Adrenal gland (tissue), 5 donors: ENCODE measurements at regions not wholly inside any gene's neighbourhood (a gene's known extent, or its start where the extent isn't known, plus 50 kb on each side); places are given as distances from the start of the nearest gene placed in this dataset.

Source experiments
- POLR2A ChIP-seq, 2 donors: fragments of 450-650 bp; IDR thresholded peaks; one replicate each; pipeline ENCODE4 v1.6.1; 2017; ENCODE audit warnings: antibody characterized with exemption in 2 of 2, mild to moderate bottlenecking in 2 of 2, moderate library complexity in 1 of 2
- TF ChIP-seq, protein P1 (sequence below), 6 experiments: fragments of 450-650 bp in 4 of 6; fragments of 200-600 bp in 2 of 6; sonication (generic) in 1 of 6; IDR thresholded peaks; 1 replicate in 5 of 6; 2 replicates in 1 of 6; pipeline versions ENCODE4 v1.5.1 to v1.8.0; 2016 to 2021; ENCODE audit warnings: antibody characterized with exemption in 6 of 6, mild to moderate bottlenecking in 2 of 6, moderate library complexity in 1 of 6
- donor health status: DM: no; HTN: no; CAD: no.

DNA sequence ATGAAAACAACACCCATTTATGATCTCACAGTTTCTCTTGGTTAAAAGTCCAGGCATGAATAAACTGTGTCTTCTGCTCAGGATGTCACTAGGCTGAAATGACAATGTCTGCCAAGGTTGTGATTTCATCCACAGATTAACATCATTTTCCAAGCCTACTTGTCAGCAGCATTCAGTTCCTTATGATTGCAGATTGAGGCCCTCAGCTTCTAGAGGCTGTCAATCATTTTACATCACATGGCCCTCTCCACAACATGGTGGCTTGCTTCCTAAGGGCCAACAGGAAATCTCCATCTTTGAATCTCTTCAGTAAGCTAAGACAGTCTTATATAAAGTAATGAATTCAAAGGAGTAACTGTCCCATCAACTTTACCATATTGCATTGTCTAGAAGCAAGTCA, 377.6 kb downstream of the ANKRD7 start:
- TF ChIP-seq, protein P1, sequence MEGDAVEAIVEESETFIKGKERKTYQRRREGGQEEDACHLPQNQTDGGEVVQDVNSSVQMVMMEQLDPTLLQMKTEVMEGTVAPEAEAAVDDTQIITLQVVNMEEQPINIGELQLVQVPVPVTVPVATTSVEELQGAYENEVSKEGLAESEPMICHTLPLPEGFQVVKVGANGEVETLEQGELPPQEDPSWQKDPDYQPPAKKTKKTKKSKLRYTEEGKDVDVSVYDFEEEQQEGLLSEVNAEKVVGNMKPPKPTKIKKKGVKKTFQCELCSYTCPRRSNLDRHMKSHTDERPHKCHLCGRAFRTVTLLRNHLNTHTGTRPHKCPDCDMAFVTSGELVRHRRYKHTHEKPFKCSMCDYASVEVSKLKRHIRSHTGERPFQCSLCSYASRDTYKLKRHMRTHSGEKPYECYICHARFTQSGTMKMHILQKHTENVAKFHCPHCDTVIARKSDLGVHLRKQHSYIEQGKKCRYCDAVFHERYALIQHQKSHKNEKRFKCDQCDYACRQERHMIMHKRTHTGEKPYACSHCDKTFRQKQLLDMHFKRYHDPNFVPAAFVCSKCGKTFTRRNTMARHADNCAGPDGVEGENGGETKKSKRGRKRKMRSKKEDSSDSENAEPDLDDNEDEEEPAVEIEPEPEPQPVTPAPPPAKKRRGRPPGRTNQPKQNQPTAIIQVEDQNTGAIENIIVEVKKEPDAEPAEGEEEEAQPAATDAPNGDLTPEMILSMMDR (IDR thresholded peaks at IDR 0.05) = no peak
- no peak for TF ChIP-seq POLR2A (IDR thresholded peaks at IDR 0.05)
